Loucy (cell line): ENCODE measurements at regions not wholly inside any gene's neighbourhood (a gene's known extent, or its start where the extent isn't known, plus 50 kb on each side); places are given as distances from the start of the nearest gene placed in this dataset.

ENCODE experiments used
- H2AFZ ChIP-seq: fragments of 200-600 bp; sonication (generic); 2 replicates; pipeline ENCODE4 v1.6.0; 2016; ENCODE audit warnings: antibody characterized with exemption, mild to moderate bottlenecking, low read length, moderate library complexity
- H3F3A ChIP-seq: fragments of 200-600 bp; 2 replicates; pipeline ENCODE4 v1.6.0; 2016; ENCODE audit warnings: antibody characterized with exemption, low read depth, mild to moderate bottlenecking
- H3K27me3 ChIP-seq: fragments of 200-600 bp; sonication (generic); 2 replicates; pipeline ENCODE4 v1.6.1; 2014; ENCODE audit warnings: low read length, mild to moderate bottlenecking; ENCODE audit not compliant: insufficient read depth, poor library complexity, severe bottlenecking
- H3K36me3 ChIP-seq: fragments of 200-600 bp; sonication (generic); 2 replicates; pipeline ENCODE4 v1.6.1; 2016; ENCODE audit warnings: low read length; ENCODE audit not compliant: insufficient read depth
- H3K4me1 ChIP-seq: fragments of 200-600 bp; sonication (generic); 2 replicates; pipeline ENCODE4 v1.5.1; 2014; ENCODE audit warnings: low read length, mild to moderate bottlenecking; ENCODE audit not compliant: insufficient read depth, poor library complexity, severe bottlenecking
- H3K4me2 ChIP-seq: fragments of 200-600 bp; sonication (generic); 2 replicates; pipeline ENCODE4 v1.6.0; 2014; ENCODE audit warnings: antibody characterized with exemption, low read length, low read depth, mild to moderate bottlenecking; ENCODE audit not compliant: poor library complexity, severe bottlenecking
- H3K4me3 ChIP-seq: fragments of 200-600 bp; sonication (generic); 2 replicates; pipeline ENCODE4 v1.5.1; 2014; ENCODE audit warnings: low read length, mild to moderate bottlenecking, mixed read lengths; ENCODE audit not compliant: poor library complexity, severe bottlenecking
- H3K79me2 ChIP-seq: fragments of 200-600 bp; sonication (generic); 2 replicates; pipeline ENCODE4 v1.6.1; 2014; ENCODE audit warnings: low read length; ENCODE audit not compliant: insufficient read depth
- H3K9ac ChIP-seq: fragments of 200-600 bp; sonication (generic); 2 replicates; pipeline ENCODE4 v1.6.0; 2014; ENCODE audit warnings: mild to moderate bottlenecking, low read depth, low read length, moderate library complexity; ENCODE audit not compliant: poor library complexity, severe bottlenecking
- H3K9me2 ChIP-seq: fragments of 200-600 bp; sonication (generic); replicated peaks from 2 replicates; pipeline ENCODE4 v1.6.1; 2016; ENCODE audit warnings: low read depth, low read length, mixed read lengths
- H3K9me3 ChIP-seq: fragments of 200-600 bp; sonication (generic); 2 replicates; pipeline ENCODE4 v1.6.1; 2014; ENCODE audit warnings: mild to moderate bottlenecking, antibody characterized with exemption, low read length, low read depth; ENCODE audit not compliant: insufficient read depth
- H4K20me1 ChIP-seq: fragments of 200-600 bp; sonication (generic); 2 replicates; pipeline ENCODE4 v1.6.0; 2014; ENCODE audit warnings: antibody characterized with exemption, low read length, mild to moderate bottlenecking; ENCODE audit not compliant: insufficient read depth, poor library complexity, severe bottlenecking
- CTCF ChIP-seq: fragments of 200-600 bp; sonication (generic); conservative IDR thresholded peaks from 2 replicates; pipeline ENCODE4 v1.5.1; 2014; ENCODE audit warnings: mild to moderate bottlenecking, antibody characterized with exemption, low read length
- EZH2phosphoT487 ChIP-seq: fragments of 200-600 bp; IDR thresholded peaks from 2 replicates; pipeline ENCODE4 v1.6.1; 2018; ENCODE audit warnings: antibody characterized with exemption, mild to moderate bottlenecking, moderate library complexity, borderline replicate concordance

GRCh38 chr11:79942646-79943045, 501.8 kb upstream of the TENM4 start:
- Histone ChIP-seq H3F3A (no peaks in the 10 kb centered on the region), H3K79me2 (no peaks in the 10 kb centered on the region), H3K36me3 (no peaks in the 10 kb centered on the region), H3K4me1 (no peaks in the 10 kb centered on the region), H2AFZ (no peak overlapping the region), H3K9me3 (no peaks in the 10 kb centered on the region), H3K9me2 (no peaks in the 10 kb centered on the region), H3K4me3 (no peak overlapping the region), H3K9ac (no peak overlapping the region), H4K20me1 (no peaks in the 10 kb centered on the region), H3K27me3 (no peaks in the 10 kb centered on the region), H3K4me2 (no peak overlapping the region)
- TF ChIP-seq CTCF: no peak
- TF ChIP-seq EZH2phosphoT487: no peak

GRCh38 chr11:79942090-79942489, 501.3 kb upstream of the TENM4 start:
- Histone ChIP-seq H3K9me2 (no peaks in the 10 kb centered on the region), H3K4me3 (no peak overlapping the region), H4K20me1 (no peaks in the 10 kb centered on the region), H3K36me3 (no peaks in the 10 kb centered on the region), H3K27me3 (no peaks in the 10 kb centered on the region), H3K9me3 (no peaks in the 10 kb centered on the region), H3K4me1 (no peaks in the 10 kb centered on the region), H2AFZ (no peak overlapping the region), H3K4me2 (no peak overlapping the region), H3K9ac (no peak overlapping the region), H3F3A (no peaks in the 10 kb centered on the region), H3K79me2 (no peaks in the 10 kb centered on the region)
- no peak for TF ChIP-seq CTCF
- TF ChIP-seq EZH2phosphoT487: no peak

GRCh38 chr11:79940974-79941735, 500.3 kb upstream of the TENM4 start:
- H3K9me3 ChIP-seq: no peaks in the 10 kb centered on the region
- no peak for TF ChIP-seq CTCF
- TF ChIP-seq EZH2phosphoT487: no peak

More at GRCh38 chr11:79940974-79941735, 500.3 kb upstream of the TENM4 start:
- Histone ChIP-seq H3K9ac (no peak overlapping the region), H3K27me3 (no peaks in the 10 kb centered on the region), H3K4me1 (no peaks in the 10 kb centered on the region), H3K9me2 (no peaks in the 10 kb centered on the region), H3K4me2 (no peak overlapping the region), H3K36me3 (no peaks in the 10 kb centered on the region), H2AFZ (no peak overlapping the region), H4K20me1 (no peaks in the 10 kb centered on the region), H3K79me2 (no peaks in the 10 kb centered on the region), H3F3A (no peaks in the 10 kb centered on the region), H3K4me3 (no peak overlapping the region)
